ENCODE measurements at regions not wholly inside any gene's neighbourhood (a gene's known extent, or its start where the extent isn't known, plus 50 kb on each side); places are given as distances from the start of the nearest gene placed in this dataset.

DNA sequence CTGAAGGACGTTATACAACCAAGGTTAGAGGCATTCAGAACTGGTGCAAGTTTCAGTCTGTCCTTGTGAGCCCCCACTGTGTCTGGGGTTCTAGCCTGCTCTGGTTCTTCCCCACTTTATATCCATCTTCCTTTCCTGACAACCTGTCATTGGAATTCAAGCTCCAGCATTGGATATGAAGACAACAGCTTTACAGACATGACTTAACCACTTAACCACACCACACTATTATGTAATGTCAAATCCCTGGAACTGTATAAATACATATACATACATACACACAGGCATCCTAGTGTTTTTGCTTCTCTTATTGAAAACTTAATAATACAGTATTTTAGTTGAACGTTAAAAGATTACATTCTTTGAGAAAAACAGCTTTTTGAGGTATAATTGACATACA lies 217.9 kb upstream of the SGK1 start:
- DNase-seq (ENCODE audit: low read depth), result no peak
- in situ Hi-C loops (cut with HindIII; ENCODE audit: low sequenced_read_pairs), result no loop called here
- TF ChIP-seq, protein P1, sequence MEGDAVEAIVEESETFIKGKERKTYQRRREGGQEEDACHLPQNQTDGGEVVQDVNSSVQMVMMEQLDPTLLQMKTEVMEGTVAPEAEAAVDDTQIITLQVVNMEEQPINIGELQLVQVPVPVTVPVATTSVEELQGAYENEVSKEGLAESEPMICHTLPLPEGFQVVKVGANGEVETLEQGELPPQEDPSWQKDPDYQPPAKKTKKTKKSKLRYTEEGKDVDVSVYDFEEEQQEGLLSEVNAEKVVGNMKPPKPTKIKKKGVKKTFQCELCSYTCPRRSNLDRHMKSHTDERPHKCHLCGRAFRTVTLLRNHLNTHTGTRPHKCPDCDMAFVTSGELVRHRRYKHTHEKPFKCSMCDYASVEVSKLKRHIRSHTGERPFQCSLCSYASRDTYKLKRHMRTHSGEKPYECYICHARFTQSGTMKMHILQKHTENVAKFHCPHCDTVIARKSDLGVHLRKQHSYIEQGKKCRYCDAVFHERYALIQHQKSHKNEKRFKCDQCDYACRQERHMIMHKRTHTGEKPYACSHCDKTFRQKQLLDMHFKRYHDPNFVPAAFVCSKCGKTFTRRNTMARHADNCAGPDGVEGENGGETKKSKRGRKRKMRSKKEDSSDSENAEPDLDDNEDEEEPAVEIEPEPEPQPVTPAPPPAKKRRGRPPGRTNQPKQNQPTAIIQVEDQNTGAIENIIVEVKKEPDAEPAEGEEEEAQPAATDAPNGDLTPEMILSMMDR (IDR thresholded peaks at IDR 0.05; ENCODE audit: low read depth, low read length, missing control alignments), result no peak
- no peak overlapping the region for H3K4me3 ChIP-seq (ENCODE audit: low read depth, low read length)

DNA sequence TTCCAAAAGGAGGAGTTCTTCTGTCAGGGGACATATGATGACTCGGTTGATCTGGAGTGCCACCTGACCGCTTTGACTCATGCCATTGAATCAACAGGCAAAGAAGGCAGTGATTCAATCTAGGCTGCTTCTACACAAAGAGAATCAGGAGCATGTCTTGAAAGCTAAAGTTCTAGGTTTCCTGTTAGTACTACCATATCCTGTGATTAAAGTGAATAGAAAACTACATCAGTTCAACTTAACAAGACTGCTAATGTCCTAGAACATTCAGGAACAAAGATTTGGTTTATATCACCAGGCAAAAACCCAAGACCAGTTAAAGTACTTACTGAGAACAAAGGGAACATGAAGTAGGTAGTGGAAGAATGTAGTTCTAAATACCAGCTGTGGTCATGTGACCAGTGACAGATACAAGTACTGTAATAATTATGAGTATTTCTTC lies 216.8 kb upstream of the SGK1 start:
- H3K4me3 ChIP-seq (ENCODE audit: low read depth, low read length), result no peak overlapping the region
- in situ Hi-C loops (cut with HindIII; ENCODE audit: low sequenced_read_pairs), result no loop called here
- TF ChIP-seq, protein P1 (IDR thresholded peaks at IDR 0.05; ENCODE audit: low read depth, low read length, missing control alignments), result no peak
- no peak for DNase-seq (ENCODE audit: low read depth)

DNA sequence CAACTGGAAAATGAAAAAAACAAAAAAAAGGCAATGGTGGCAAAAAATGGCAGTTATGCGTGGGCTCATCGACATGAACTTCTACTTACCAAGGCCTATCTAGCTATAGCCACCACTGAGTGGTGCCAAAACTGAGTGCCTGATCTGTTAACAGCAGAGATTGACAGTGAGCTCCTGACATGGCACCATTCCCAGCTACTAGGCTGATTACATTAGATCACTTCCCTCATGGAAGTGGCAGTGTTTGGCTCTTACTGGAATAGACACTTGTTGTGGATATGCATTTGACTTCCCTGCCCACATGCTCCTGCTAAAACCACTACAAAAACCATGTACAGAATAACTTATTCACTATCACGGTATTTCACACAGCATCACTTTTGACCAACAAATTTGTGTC lies 216.1 kb upstream of the SGK1 start:
- no peak for DNase-seq (ENCODE audit: low read depth)

DNA sequence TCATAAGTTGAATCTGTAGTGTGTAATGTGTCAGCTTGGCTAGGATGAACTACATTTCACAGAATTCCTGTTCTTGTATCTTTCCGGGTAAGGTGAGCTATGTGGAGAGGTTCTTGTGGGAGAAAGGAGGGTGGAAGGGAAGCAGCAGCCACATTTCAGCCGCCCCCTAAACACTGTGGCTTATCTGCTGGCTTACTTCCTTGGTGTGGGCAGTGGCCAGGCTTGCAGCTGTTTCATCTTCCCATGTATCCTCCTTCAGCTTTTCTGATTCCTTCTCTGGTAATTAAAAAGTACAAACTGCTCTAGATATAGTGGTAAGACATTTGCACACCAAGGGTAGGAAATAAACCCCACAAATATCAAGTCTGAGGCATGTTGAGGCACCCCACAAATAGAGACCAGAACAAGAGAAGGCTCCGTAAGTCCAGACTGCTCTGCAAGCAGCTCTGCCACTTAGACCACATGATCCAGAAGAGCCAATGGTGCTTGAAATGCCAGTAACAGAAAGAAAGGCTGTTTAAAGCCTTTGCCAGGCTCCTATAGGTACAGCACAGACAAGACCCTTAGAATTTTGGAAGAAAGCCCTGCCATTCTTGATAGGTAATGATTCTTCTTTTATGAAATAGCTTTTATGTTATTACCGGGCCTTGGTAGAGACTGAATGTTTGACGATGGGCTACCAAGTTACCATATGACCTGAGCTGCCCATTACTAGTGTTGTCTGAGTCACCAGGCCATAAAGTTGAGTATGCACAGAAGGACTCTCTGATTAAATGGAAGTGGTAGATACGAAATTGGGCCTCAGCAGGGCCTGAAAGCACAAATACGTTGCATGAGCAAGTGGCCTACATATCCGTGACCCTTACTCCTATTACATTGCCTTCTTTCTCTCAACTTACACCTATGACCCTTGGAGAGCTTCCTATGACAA lies 215.0 kb upstream of the SGK1 start:
- in situ Hi-C loops (cut with HindIII; ENCODE audit: low sequenced_read_pairs), result no loop called here
- H3K4me3 ChIP-seq (ENCODE audit: low read depth, low read length), result no peak overlapping the region
- TF ChIP-seq, protein P1 (IDR thresholded peaks at IDR 0.05; ENCODE audit: low read depth, low read length, missing control alignments), result no peak
- no peak for DNase-seq (ENCODE audit: low read depth)

More for the DNA sequence above, 216.1 kb upstream of the SGK1 start:
- TF ChIP-seq, protein P1 (IDR thresholded peaks at IDR 0.05; ENCODE audit: low read depth, low read length, missing control alignments), result no peak
- no peak overlapping the region for H3K4me3 ChIP-seq (ENCODE audit: low read depth, low read length)
- in situ Hi-C loops (cut with HindIII; ENCODE audit: low sequenced_read_pairs), result no loop called here

DNA sequence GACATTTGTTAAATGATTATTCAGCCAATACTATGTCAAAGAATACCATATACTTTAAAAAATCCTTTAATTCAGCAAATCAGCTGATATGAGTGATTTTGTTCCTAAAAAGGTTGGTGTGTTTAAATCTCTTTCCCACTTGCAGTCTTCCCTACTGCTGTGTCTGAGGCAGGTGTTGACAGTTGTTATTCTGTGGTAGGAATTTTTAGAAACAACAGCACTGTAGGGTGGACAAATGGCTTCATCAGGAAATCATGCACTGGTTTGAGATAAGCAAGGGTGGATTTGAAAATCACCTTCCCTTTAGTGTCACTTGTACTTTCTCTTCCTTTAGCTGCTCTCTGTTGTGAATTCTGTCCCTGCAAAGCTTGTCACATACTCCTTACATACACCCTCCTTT lies 213.7 kb upstream of the SGK1 start:
- in situ Hi-C loops (cut with HindIII; ENCODE audit: low sequenced_read_pairs), result no loop called here
- no peak for DNase-seq (ENCODE audit: low read depth)
- no peak overlapping the region for H3K4me3 ChIP-seq (ENCODE audit: low read depth, low read length)
- TF ChIP-seq, protein P1 (IDR thresholded peaks at IDR 0.05; ENCODE audit: low read depth, low read length, missing control alignments), result no peak

DNA sequence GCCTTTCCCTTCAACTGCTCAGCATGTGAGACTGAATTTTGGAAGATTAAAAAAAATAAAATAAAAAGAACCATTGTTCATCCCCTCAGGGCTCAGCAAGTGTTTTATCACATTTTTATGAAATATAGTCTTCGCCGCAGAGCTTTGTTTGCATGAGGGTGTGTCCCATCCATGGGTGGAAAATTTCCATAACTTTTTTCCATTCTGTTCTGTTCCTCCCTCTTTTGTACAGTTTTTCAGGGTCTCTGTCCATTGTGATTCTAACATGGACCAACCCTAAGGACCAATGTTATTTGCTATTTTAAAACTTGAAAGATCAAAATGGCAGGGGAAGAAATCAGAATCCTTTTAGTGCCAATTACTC lies 213.3 kb upstream of the SGK1 start:
- H3K4me3 ChIP-seq (ENCODE audit: low read depth, low read length), result no peak overlapping the region
- no peak for DNase-seq (ENCODE audit: low read depth)
- in situ Hi-C loops (cut with HindIII; ENCODE audit: low sequenced_read_pairs), result no loop called here
- TF ChIP-seq, protein P1 (IDR thresholded peaks at IDR 0.05; ENCODE audit: low read depth, low read length, missing control alignments), result no peak
